ENCODE measurements at regions not wholly inside any gene's neighbourhood (a gene's known extent, or its start where the extent isn't known, plus 50 kb on each side); places are given as distances from the start of the nearest gene placed in this dataset.
"Not testable (repeated sequence)": the region's sequence is repeated elsewhere in the genome, so short reads cannot be mapped to it uniquely, and the experiment has no call there.

GRCh38 chr3:124325248-124325647 is 333.3 kb upstream of the ROPN1 start:
- no peak for DNase-seq

- DNase-seq: no peak
These were observed 337.8 kb upstream of the ROPN1 start for GRCh38 chr3:124329723-124330122.

- no peak for DNase-seq
These were observed 342.2 kb upstream of the ROPN1 start for GRCh38 chr3:124333931-124334640.

GRCh38 chr3:124336067-124336656 is 344.2 kb upstream of the ROPN1 start:
- no peak for DNase-seq

GRCh38 chr3:124345845-124346244 is 353.9 kb upstream of the ROPN1 start:
- no peak for DNase-seq

GRCh38 chr3:124346487-124346886 is 354.6 kb upstream of the ROPN1 start:
- no peak for DNase-seq

GRCh38 chr3:124347418-124347817 is 355.5 kb upstream of the ROPN1 start:
- DNase-seq: no peak

GRCh38 chr3:124348555-124348954 is 356.6 kb upstream of the ROPN1 start:
- not testable (repeated sequence) for DNase-seq

- DNase-seq: peak; percentile 56
These were observed 359.7 kb upstream of the ROPN1 start for GRCh38 chr3:124351430-124352148.

- DNase-seq: peak; percentile 26
These were observed 360.2 kb upstream of the ROPN1 start for GRCh38 chr3:124352149-124352539.

- no peak for DNase-seq
These were observed 361.8 kb upstream of the ROPN1 start for GRCh38 chr3:124353691-124354090.

GRCh38 chr3:124354150-124354549 is 362.2 kb upstream of the ROPN1 start:
- DNase-seq: no peak

- no peak for DNase-seq
These were observed 366.2 kb upstream of the ROPN1 start for GRCh38 chr3:124358156-124358555.

GRCh38 chr3:124360155-124360554 is 368.2 kb upstream of the ROPN1 start:
- DNase-seq: no peak

GRCh38 chr3:124360563-124360962 is 368.6 kb upstream of the ROPN1 start:
- DNase-seq: no peak

- DNase-seq: no peak
These were observed 368.7 kb upstream of the UMPS start for GRCh38 chr3:124361566-124361965.

- no peak for DNase-seq
These were observed 367.8 kb upstream of the UMPS start for GRCh38 chr3:124362455-124362854.

- no peak for DNase-seq
These were observed 366.8 kb upstream of the UMPS start for GRCh38 chr3:124363476-124363875.

- DNase-seq: no peak
These were observed 365.8 kb upstream of the UMPS start for GRCh38 chr3:124364317-124365020.

GRCh38 chr3:124366655-124367054 is 363.6 kb upstream of the UMPS start:
- not testable (repeated sequence) for DNase-seq

- DNase-seq: no peak
These were observed 357.5 kb upstream of the UMPS start for GRCh38 chr3:124372775-124373174.

GRCh38 chr3:124373524-124373923 is 356.7 kb upstream of the UMPS start:
- DNase-seq: no peak

GRCh38 chr3:124374583-124374982 is 355.7 kb upstream of the UMPS start:
- no peak for DNase-seq

All from NCI-H1092 (cell line).